ENCODE measurements at regions not wholly inside any gene's neighbourhood (a gene's known extent, or its start where the extent isn't known, plus 50 kb on each side); places are given as distances from the start of the nearest gene placed in this dataset.

DNA sequence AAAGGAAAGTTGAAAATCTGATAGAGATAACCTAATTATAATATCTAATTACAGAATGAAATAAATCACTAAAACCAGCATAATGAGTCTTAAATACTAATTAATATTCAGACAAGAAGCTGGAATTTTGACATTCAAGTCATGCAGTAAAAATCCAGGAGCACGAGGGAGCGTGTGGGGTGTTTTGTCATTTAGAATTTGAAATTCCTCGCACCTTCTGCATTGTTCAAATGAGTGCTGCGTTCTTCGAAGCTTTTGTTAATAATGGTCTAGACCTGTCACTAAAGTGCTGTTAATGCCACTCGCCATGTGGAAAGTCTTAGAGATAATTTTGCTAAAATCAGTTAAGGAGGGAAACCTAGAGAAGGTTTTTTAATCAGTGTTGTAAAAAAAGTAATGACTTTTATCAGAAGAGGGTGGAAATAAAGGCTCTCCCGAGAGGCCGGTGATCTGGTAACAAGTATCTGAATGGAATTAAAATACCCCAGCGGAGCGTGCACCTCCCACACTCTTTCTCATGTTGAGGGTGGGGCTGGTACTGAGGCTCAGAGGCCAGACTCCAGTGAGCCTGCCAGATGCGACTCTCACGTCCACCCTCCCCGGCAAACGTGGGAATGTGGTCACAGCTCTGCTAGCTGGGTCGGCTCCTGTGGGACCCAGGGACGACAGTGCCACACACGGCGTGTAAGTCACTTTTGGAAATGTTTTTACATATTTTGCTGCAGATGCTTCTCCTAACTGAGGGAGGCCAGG is 69.4 kb upstream of the MYT1L start:
- no peak for DNase-seq

DNA sequence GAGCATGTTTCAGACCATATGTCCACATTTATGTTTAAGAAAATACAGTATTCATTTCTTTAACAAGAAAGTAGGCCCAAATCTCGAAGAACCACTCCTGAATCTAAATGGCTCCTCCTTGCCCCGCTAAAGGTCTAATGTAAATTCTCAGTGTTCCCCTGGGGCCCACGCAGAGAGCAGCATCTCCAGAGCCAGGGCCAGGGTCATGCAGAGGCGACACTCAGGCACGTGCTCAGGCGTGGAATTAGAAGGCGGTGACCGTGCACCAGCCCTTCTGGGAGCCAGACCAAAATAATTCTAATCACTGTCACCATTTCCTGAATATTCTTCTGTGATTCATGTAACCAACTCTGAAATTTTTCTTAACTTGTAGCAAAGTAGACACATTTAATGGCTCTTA is 68.3 kb upstream of the MYT1L start:
- DNase-seq: no peak

DNA sequence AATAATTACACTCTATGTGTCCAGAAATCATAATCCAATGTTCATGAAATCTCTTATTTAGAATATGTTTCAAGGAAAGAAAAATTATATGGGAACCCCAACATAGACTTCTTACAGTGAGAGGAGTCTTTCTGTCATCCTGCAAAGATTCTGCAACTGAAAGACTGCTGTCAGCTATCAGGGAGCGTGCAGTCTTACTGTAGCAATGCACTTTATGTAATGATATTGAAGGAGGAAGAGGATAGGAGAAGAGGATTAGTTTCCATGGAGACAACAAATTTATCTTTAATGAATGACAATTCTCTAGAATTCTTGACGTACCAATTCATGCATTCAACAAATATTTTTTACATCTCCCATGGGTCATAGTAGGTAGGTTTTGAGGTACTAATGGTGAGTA is 61.3 kb upstream of the MYT1L start:
- no peak for DNase-seq

DNA sequence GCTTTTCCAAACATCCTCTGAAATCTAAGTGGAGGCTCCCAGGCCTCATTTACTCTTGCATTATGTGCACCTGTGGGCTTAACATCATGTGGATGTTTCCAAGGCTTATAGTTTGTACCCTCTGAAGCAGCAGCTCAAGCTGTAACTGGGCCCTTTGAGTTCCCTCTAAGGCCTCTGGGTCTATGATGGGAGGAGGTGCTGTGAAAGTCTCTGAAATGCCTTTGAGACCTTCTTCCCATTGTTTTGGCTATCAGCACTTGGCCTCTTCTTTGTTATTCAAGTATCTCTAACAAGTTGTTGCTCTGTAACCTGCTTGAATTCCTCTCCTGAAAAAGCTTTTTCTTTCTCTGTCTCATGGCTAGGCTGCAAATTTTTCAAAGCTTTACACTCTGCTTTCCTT is 58.1 kb upstream of the MYT1L start:
- no peak for DNase-seq

Data from T-helper 1 cell (primary cell).